ENCODE measurements at regions not wholly inside any gene's neighbourhood (a gene's known extent, or its start where the extent isn't known, plus 50 kb on each side); places are given as distances from the start of the nearest gene placed in this dataset.
A peak's percentile ranks its signal among the peaks of the same experiment; 100 is the strongest.

DNA sequence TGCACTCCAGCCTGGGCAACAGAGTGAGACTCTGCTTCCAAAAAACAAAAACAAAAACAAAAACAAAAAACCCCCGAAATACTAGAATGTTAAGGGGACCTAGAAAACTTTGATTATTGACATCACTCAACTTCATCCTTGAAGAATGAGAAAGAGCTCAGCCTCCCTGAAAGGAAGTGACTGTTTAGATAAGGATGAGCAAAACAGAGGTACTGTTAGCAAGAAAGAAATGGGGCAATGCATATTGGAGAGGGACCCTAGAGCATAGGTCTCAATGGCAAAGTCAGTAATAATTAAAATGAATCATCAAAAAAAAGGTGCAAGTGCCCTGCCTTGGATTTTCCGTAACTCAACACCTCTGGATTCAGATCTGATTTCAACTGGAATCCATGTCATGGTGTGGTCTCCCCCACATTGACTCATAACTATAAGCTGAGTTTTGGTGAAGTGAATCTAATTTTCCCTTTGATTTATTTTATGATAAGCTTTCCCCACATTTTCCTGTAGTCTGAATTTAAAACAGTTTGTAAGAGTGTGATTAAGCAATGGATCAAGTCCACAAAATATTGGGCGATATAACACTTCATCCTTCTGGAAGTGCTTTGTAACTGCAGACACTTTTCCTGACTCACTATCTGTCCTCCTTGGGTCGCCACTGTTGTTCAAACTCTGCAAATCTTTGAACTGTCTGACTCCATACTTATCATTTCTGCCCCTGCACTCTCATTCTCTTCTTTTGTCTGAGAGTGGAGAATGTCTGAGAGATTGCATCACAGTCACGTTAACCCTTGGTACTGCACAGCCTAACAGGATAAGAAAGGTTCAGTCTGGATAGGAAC, 224.8 kb upstream of the LYZL1 start (continued):
- TF ChIP-seq CTBP1 (IDR thresholded peaks at IDR 0.05; ENCODE audit: borderline replicate concordance) (0 out of 2 replicates have a peak, but pooled peaks have one; percentile 23), IRF9 (tag; IDR thresholded peaks at IDR 0.05) (peak; percentile 56; the same call in 1 of the 2 replicates), SMARCC2 (IDR thresholded peaks at IDR 0.05; ENCODE audit: low read depth) (peak; percentile 26; the same call in 1 of the 2 replicates), DPF2 (IDR thresholded peaks at IDR 0.05) (0 out of 2 replicates have a peak, but pooled peaks have one; percentile 15), CEBPB (tag; IDR thresholded peaks at IDR 0.05) (peak; percentile 86), EHMT2 (IDR thresholded peaks at IDR 0.05) (no peak), CBFA2T2 (conservative IDR thresholded peaks at IDR 0.05) (0 out of 2 replicates have a peak, but pooled peaks have one; percentile 8)
- TF ChIP-seq, protein P1, sequence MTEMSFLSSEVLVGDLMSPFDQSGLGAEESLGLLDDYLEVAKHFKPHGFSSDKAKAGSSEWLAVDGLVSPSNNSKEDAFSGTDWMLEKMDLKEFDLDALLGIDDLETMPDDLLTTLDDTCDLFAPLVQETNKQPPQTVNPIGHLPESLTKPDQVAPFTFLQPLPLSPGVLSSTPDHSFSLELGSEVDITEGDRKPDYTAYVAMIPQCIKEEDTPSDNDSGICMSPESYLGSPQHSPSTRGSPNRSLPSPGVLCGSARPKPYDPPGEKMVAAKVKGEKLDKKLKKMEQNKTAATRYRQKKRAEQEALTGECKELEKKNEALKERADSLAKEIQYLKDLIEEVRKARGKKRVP (CRISPR knock-in tag; IDR thresholded peaks at IDR 0.05) = peak; percentile 58; the same call in 1 of the 2 replicates

GRCh38 chr10:29064680-29065079, 224.2 kb upstream of the LYZL1 start:
- no peaks in the 10 kb centered on the region for H4K20me1 ChIP-seq (replicated peaks; ENCODE audit: control insufficient read depth, insufficient read depth, low read length)
- FAIRE-seq (no peak), ATAC-seq (no peak), DNase-seq (ENCODE audit: extremely low read depth in 1 of 4, low spot score in 3 of 4) (no peak)
- peaks cover 2 to 4% of the 10 kb centered on the region in 2 experiments; a peak in 4 of 5 replicates for H3K27me3 ChIP-seq (ENCODE audit: control insufficient read depth in 2 of 2, insufficient read depth in 2 of 2, low read length in 2 of 2)
- H3K79me2 ChIP-seq (ENCODE audit: control insufficient read depth, insufficient read depth, low read length) = no peaks in the 10 kb centered on the region
- H3K9me3 ChIP-seq (replicated peaks; ENCODE audit: control insufficient read depth, insufficient read depth, low read depth, low read length) = no peaks in the 10 kb centered on the region
- CTCF ChIA-PET (ENCODE audit: low intra/inter-chr PET ratio) = no interaction called here
- H3K4me3 ChIP-seq = no peak overlapping the region
- 6% methylated on average over 2 of the region's 2 CpGs for WGBS (ENCODE audit: insufficient coverage, low coverage, missing lambda C conversion rate)
- in situ Hi-C loops (cut with MboI) (no loop called here), intact Hi-C loops (cut with micrococcal nuclease) (no loop called here)
- H3K4me1 ChIP-seq (replicated peaks in 1 of 2; ENCODE audit: control insufficient read depth in 2 of 2, insufficient read depth in 2 of 2, low read length in 2 of 2) = no peaks in the 10 kb centered on the region
- no peak overlapping the region for H3K9ac ChIP-seq (ENCODE audit: insufficient read depth in 1 of 2, low read depth in 2 of 2, low read length in 2 of 2)
- no peaks in the 10 kb centered on the region for H3K9me1 ChIP-seq (ENCODE audit: control insufficient read depth, insufficient read depth, low read length)
- H3K27ac ChIP-seq (ENCODE audit: extremely low read depth, low read depth, low read length) = no peak overlapping the region
- BruUV-seq (replicated peaks) = no TSS peak
- POLR2A ChIA-PET = no interaction called here
- H2AFZ ChIP-seq (ENCODE audit: low read depth, low read length) = no peak overlapping the region
- H3K4me2 ChIP-seq (ENCODE audit: insufficient read depth, low read length) = no peak overlapping the region
- no peaks in the 10 kb centered on the region for H3K36me3 ChIP-seq (ENCODE audit: control insufficient read depth, insufficient read depth, low read length)
- TF ChIP-seq HLTF (IDR thresholded peaks at IDR 0.05) (no peak), POLR2A (conservative IDR thresholded peaks at IDR 0.05) (no peak), ZNF668 (CRISPR knock-in tag; IDR thresholded peaks at IDR 0.05) (no peak)
- TF ChIP-seq, protein P2, sequence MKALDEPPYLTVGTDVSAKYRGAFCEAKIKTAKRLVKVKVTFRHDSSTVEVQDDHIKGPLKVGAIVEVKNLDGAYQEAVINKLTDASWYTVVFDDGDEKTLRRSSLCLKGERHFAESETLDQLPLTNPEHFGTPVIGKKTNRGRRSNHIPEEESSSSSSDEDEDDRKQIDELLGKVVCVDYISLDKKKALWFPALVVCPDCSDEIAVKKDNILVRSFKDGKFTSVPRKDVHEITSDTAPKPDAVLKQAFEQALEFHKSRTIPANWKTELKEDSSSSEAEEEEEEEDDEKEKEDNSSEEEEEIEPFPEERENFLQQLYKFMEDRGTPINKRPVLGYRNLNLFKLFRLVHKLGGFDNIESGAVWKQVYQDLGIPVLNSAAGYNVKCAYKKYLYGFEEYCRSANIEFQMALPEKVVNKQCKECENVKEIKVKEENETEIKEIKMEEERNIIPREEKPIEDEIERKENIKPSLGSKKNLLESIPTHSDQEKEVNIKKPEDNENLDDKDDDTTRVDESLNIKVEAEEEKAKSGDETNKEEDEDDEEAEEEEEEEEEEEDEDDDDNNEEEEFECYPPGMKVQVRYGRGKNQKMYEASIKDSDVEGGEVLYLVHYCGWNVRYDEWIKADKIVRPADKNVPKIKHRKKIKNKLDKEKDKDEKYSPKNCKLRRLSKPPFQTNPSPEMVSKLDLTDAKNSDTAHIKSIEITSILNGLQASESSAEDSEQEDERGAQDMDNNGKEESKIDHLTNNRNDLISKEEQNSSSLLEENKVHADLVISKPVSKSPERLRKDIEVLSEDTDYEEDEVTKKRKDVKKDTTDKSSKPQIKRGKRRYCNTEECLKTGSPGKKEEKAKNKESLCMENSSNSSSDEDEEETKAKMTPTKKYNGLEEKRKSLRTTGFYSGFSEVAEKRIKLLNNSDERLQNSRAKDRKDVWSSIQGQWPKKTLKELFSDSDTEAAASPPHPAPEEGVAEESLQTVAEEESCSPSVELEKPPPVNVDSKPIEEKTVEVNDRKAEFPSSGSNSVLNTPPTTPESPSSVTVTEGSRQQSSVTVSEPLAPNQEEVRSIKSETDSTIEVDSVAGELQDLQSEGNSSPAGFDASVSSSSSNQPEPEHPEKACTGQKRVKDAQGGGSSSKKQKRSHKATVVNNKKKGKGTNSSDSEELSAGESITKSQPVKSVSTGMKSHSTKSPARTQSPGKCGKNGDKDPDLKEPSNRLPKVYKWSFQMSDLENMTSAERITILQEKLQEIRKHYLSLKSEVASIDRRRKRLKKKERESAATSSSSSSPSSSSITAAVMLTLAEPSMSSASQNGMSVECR (CRISPR knock-in tag; IDR thresholded peaks at IDR 0.05) = no peak
- TF ChIP-seq, protein P3, sequence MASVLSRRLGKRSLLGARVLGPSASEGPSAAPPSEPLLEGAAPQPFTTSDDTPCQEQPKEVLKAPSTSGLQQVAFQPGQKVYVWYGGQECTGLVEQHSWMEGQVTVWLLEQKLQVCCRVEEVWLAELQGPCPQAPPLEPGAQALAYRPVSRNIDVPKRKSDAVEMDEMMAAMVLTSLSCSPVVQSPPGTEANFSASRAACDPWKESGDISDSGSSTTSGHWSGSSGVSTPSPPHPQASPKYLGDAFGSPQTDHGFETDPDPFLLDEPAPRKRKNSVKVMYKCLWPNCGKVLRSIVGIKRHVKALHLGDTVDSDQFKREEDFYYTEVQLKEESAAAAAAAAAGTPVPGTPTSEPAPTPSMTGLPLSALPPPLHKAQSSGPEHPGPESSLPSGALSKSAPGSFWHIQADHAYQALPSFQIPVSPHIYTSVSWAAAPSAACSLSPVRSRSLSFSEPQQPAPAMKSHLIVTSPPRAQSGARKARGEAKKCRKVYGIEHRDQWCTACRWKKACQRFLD (CRISPR knock-in tag; IDR thresholded peaks at IDR 0.05) = no peak
